HG03439 (cell line): ENCODE measurements at regions not wholly inside any gene's neighbourhood (a gene's known extent, or its start where the extent isn't known, plus 50 kb on each side); places are given as distances from the start of the nearest gene placed in this dataset.

Source experiments
- ATAC-seq: cut with Tn5 transposase; IDR thresholded peaks from one replicate; pipeline ENCODE4 v1.9.1; 2021; ENCODE audit warnings: mild to moderate bottlenecking, moderate library complexity; ENCODE audit not compliant: unreplicated experiment

DNA sequence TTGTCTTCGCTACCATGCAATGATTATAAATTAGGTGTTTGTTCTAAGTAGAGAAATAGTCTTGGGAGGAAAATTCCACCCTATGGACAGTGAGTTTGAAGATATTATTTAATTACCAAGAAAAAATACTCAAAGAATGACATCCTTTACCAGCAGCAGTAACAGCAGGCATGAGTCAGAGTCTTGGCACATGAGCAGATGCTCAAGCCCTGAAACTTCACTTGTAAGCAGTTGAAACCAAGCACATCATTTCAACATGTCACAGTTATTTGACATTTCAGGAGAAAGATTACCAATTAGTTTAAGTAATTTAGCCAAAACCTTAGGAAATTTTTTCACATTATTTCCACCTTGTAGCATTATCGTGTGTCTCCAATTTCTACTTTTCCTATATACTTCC lies 99.2 kb downstream of the C12orf50 start:
- no peak for ATAC-seq

DNA sequence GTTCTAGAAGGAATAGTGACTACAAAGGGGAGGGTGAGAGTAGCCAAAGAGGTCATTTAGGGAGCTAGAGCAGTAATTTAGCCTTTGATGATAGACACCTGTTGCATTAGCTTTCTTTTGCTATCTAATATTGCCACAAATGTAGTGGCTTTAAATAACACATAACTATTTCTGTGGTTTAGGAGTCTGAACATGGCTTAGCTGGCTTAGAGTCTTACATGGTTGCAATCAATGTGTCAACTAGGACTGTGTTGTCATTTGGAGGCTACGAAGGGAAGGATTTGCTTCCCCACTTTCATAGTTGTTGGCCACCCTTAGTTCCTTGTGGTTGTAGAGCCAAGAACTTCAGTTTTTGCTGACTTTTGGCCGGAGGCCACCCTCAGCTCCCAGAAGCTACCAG lies 99.9 kb downstream of the C12orf50 start:
- no peak for ATAC-seq

DNA sequence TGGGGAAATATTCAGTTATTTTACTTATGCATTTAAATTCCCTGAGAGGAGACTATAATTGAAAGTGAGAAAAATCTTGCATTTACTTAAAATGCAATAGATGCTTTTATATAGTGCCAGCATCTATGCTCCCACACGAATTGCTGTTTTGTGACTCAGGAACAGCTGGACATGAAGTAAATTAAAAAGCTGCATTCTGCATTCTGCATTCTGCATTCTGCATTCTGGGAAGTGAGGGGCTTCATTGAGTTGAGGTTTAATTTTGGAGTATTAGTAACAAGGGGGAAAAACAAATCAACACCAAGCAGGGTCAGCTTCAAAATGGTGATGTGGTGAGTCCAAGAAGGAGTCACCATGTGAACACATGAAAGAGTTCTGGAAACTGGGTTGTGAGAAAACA lies 101.2 kb downstream of the C12orf50 start:
- ATAC-seq = no peak

DNA sequence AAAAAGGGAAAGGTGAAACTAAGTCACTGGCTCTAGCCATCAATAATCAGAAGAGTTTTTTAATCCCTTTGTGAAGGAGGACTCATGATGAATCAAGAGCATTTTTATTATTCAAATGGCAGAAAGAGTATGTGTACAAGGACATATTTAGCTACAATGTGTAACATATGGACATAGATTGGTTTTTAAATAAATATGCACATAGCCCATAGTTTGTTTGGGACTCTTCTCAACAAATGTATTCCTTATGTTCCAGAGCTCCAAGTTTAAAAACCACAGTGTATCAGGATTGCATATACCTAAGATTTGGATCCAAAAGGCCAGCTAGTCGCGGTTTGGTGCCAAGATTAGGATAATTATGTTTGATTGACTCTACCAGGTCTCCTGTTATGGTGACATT lies 104.2 kb downstream of the C12orf50 start:
- ATAC-seq = no peak

DNA sequence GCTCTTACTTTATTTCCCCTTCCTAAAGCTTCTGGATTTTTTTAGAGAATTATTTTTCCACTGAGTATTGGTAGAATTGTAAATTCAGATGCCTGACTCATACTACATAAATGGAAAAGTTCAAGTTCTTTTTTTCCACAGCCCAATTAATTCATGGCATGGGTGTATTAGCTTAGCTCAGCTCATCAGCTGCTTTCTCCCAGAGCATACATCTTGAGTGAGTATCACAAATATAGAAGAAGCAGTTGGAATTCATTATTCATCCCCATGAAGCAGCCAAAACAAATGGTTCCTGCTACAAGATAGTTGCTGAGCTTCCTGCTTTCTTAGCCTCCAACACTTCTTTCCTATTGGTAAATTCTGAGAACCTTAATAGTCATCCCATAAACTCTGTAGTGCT lies 105.1 kb downstream of the C12orf50 start:
- no peak for ATAC-seq

DNA sequence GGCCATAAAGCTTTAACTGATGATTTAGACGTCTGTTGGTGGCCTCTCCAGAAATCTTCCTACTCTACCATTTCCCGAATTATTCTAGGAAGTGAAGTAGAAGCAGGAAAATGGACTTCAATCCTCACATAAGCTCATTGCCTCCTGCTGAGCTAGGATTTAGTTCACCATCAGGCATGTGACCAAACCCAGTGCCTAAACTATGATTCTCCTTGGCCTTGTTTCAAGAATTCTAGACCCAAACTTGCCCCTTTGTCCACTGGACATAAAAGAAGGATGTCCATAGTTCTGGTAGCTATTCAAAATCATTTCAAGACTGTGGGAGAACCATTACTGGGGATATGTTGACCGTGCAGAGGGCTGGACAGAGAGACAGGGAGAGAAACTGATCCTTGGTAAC lies 105.8 kb downstream of the C12orf50 start:
- no peak for ATAC-seq

DNA sequence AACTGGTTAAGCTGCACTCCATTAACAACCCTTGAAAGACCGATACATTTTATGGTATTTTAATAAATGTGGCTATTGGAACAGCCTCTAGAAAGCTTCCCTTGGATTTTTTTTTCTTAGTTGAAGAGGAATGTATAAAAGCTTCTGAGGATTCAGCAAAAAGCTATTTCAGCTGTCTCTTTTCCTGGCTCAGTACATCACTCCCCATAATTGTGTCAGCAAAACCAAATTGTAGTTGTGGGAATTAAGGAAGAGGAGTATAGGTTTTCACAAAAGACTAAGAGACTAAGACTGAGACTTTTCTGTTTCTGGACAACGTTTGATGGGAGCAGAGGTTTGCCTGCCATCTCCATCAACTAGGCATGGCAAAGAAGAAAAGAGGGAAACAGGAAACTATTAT lies 106.5 kb downstream of the C12orf50 start:
- ATAC-seq = no peak

DNA sequence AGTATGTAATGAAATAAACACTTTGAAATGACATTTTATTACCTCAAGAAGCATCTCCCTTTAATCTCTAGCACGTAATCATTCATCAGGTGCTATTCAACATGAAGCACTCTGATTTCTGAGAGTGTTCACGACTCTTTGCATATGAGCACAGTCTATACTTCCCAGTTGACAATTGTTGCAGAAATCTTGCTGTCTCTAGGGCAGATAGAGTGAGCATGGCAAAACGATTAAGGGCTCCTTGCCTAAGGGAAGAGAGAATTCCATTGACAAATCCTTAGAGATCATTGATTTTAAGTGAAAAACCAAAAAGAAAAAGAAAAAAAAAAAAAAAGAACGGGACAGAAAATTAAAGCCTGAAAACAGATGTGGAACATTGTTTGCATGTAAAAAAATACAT lies 107.6 kb downstream of the C12orf50 start:
- no peak for ATAC-seq

DNA sequence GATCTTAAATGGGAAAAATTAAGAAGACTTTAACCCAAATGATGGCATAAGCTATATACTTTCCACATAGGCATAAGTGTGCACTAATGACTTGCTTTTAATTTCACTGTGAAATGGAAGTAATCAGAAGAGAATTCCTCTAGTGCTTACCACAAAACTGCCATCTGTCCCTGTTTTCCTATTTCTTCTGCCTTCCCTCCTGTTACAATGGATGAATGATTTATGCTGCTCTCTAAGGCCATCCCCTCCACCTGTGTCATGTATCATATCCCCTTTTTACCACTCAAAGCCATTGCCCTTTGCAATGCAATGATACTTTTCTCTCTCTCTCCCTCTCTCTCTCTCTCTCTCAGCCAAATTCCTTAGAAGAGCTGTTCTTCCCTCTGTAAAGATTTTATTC lies 109.1 kb downstream of the C12orf50 start:
- no peak for ATAC-seq

DNA sequence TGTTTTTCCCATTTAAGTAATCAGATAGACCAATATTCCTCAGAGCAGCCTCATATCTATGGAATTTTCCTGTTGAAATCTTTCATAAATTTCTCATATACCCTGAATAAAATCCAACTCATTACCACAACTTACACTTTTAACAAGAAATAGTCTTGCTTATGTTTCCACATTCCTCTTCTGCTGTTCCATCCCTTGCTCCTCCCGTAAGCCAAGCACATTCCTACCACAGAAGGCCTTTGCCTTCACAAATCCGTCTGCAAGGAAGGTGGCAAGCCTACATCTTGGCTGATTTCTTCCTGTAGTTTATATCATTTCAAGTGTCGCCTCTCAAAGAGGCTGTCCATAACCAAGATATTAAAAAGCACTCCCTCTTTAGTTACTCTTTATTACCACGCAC lies 127.7 kb downstream of the C12orf50 start:
- ATAC-seq = no peak

DNA sequence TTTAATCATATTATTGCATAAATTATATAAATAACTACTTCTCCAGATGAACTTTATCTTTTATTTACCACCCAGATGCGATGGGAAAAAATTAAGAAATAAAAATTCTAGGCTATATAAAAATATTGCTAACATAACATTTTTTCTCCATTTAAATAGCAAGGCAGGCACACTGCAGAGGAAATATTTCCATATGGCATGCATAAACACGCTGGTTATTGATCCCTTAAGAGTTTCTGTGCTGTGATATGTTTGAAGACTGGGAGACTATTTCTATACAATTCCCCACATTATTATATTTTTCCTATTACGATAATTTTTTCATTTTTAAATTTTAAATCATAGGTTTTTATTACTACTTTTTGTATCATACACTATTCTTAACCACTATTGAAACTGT lies 131.5 kb downstream of the C12orf50 start:
- ATAC-seq = no peak

DNA sequence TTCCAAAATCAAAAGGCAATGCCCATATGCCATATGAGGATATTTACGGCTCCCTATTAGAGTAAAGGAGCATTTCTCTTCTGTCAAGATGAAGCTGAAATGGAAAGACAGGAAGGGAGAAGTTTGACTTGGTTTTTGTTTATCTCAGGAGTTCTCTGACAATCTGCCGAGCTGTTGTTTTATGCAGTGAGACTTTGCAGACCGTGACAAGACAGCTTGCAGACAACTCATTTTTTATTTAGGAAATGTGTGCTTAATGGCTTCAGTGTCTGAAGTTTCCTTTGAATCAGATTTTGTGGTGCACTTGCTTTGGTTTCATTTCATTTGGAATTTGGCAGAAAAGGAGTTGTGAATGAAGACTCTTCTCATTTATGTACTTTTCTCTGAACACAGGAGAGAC lies 145.4 kb downstream of the C12orf50 start:
- no peak for ATAC-seq

DNA sequence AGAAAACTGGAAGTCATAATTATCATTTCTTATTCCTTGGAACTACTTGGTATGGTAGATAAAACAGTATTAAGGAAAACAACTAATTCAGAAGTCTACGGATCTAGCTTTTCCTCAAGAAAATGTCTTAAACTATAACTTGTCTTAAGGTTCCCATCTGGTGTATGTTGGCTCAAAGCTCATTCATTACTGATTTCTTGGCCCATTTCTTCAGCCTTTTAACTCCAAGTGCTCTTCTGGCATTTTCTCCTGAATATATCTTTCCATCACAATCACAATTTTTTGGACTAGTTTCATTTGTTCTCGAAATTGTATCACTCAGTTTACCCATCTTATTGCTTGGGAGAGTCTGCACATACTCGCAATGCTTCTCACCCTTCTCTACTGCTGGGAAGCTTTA lies 150.1 kb downstream of the C12orf50 start:
- no peak for ATAC-seq

DNA sequence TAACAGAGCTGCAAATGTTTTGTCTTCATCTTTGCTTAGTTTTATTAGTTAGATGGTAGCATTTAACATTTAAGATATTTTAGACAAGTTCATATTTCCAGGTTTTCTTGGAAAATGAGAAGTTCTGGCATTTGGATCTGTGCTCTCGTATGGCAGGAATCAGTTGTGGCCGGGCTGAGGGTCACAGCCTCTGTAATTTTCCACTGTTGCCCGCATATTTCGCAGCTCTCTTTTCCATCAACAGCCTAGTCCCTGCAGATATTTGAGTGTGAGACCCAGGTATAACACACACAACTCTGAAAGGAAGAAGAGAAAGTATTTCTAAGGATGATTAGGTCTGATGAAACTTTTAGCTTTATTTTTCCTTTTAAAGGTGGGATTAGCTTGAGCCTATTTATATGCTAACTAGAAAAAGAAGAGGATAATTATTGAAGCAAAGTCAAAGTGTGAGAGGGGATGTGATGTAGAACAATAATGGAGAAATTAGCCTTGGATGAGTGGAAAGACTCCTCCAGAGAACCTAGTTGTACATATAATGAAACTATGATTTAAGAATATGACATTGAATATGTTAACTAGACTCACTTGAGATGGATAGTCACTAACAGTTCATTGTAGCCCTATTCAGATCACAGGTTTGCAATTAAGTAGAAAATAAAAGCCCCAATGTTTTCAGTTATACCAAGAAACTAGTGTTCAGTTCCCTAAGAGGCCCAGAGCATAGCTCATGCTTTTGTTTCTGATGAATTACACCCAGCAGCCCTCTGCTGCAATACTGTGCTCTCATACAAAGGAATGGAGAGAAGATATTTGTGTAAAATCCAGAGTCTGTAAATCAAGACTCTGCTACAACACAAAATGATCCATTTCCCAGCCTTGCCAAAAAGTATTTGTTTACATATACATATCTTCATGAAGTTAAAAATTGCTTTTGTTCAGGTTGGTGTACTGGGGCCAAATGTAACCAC lies 158.4 kb downstream of the C12orf50 start:
- ATAC-seq = no peak

DNA sequence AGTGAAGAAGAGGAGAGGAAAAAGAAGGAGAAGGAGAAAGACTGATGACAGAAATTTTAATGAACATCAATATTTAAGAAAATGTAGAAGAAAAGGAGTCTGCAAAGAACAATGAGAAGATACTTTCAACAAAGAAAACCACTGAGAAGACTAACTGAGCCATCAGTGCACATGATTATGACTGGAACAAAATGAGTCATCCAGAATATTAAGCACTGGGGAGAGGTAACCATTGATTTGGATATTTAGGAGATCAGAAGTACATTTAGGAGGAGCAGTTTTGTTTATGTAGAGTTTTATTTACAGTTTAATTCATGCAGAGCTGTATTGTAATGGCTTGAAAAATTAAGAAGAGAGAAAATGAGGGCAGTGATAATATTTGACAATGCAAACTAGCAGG lies 159.1 kb downstream of the C12orf50 start:
- ATAC-seq = no peak

DNA sequence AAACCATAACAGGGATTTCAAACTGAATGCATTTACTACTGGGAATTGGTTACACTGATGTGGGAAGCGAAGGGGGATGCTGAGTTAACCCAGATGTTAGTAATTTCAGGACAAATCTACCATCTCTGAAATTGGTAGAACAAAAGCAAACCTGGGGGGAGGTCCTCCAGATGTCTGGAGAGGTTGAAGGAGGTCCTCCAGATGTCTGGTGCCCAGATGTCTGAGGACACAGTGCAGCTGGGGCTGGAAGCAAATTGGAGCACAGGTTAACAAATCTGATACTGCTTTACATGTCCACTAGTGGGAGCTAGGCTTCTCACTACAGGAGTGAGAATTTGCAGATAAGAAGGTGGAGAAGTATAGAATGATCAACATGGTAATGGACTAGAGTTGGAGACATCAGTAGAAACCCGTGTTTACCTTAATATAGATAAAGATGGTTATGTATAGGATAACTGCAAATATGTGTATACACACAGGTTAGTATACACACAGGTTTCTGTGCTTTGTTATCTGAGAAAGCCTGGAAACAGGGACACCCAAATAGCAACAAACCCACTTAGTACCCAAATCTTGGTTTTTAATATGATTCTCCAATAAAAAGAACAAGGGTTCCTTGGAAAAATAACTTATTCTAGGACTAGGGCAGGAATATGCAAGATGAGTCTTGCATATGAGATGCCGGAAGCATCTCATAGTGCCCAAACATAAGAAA lies 162.5 kb downstream of the C12orf50 start:
- peak; percentile 50 for ATAC-seq

DNA sequence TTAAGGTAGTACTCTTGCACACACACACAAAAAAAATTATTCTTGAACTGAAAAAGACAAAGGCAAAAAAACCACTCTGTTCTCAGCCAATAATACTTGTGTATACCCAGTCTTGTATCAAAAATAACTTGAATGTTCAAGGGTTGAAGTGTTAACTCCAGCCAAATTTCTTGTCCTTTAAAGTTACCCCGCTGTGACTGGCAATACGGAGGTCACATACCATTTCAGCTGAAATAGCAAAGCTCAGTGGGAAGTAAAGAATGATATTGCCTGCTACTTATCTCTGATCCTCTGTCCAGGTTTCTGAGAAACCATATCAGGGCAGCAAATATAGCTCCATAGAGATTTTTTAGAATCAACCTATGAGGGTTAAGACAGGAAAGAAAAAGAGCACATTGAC lies 167.4 kb downstream of the C12orf50 start:
- ATAC-seq = no peak

DNA sequence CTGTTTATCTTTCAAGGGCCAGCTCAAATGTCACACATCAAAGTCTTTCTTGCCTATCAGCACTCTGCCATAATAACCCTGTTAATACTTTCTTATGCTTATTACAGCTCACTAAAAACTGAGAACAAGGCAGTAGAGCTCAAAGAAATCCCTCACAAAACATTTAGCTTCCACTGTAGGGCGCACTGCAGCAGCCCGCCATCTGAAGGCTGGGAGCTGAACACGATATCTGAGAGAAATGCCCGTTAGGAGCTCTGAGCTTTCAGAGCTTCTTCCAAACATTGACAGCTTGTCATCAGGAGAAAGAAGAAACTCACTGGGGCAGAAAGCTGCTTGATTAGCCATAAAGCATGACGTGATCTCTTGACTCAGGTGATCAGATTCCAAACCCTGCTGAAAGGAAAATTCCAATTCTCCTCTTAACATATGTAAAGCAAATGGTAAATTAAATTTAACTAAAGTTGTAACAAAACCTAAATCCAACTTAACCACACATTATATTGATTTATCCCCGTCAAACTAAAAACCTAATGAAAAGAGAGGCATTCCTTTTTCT lies 175.7 kb downstream of the C12orf50 start:
- ATAC-seq = no peak

DNA sequence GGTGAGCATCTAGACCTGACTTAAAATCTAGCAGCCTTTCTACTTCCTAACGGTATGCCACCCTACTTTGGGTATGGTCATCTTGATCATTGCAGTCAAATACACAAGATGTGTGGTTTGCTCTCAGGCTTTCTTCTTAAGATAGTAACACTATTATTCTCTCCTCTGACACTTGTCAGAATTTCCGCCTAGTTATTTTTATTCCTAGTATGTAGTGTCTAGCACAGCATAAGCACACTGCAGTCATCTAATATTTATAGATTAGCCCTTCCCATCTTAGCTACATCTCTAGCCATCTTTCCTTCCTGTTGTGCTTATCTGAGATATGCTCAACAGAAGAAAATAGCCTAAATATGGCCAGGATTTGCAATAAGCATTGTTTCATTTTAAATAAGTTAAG lies 180.1 kb downstream of the C12orf50 start:
- ATAC-seq = no peak

DNA sequence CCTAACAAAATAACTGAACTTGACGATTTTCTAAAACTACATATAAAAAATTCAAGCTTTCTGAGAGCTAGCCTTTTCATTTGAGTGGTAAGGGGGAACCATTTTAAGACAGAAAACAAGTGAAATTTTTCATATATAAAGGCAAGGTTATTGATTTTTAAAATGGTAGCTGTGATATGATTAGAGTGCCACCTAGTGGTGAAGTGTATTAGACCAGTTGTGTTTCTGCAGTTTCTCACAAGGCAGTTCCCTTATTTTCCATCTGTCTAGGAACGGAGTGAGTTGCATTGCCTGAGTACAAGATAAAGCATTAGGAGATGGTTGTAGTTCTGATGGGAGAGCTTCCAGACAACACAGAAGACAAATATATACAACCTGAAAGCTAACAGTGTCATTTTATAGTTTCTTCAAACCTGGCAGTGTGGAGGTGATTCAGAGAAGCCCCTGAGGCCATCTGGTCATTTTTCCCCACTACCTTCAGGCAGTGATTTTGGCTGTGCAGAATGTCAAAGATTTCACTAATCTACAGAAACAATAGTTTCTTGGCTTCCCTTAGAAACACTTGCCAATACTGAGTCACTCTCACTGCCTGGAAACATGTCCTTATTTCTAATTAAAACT lies 180.8 kb downstream of the C12orf50 start:
- peak; percentile 57 for ATAC-seq

DNA sequence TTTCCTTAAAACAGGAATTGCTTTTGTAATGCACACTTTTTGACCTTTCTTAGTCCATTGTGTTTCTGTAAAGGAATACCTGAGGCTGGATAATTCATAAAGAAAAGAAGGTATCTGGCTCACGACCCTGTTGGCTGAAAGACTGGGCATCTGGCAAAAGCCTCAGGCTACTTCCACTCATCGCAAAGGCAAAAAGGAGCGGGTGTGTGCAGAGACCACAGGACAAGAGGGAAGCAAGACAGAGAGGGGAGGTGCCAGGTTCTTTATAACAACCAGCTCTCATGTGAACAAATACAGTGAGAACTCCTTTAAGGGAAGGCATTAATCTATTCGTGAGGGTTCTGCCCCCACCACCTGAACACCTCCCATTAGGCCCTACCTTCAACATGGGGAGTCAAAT lies 182.1 kb downstream of the C12orf50 start:
- no peak for ATAC-seq

DNA sequence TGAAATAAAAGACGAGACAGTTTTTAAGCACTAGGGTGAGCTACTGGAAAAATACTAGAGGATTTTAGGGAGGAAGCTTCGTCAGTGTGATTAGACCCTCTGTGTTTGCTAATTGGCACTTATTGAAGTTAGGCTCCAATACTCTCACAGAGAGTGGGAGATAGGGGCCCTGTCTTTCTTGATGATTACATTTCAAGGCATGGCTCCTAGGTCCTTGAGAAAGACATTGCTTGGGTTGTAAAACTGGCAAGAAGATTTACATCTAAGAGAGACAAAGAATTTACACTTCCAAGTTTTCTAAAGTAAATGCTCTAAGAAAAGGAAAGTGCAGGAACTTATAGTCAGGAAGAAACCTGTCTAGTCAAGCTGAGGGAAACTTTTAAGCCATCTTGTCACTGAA lies 183.2 kb downstream of the C12orf50 start:
- ATAC-seq = no peak
